Neural cell (in vitro differentiated cells): ENCODE measurements at regions not wholly inside any gene's neighbourhood (a gene's known extent, or its start where the extent isn't known, plus 50 kb on each side); places are given as distances from the start of the nearest gene placed in this dataset.

ENCODE experiments used
- H2AFZ ChIP-seq: fragments of 200-600, 300-800 bp; sonication (generic), shearing (Covaris generic); 2 replicates; pipeline ENCODE4 v1.6.0; 2014; ENCODE audit warnings: low read depth, mild to moderate bottlenecking, antibody characterized with exemption, low read length, moderate library complexity
- H3F3A ChIP-seq: fragments of 200-600 bp; shearing (Covaris generic); 2 replicates; pipeline ENCODE4 v1.6.1; 2016; ENCODE audit warnings: mild to moderate bottlenecking, moderate library complexity, mixed read lengths, antibody characterized with exemption, low read length; ENCODE audit not compliant: insufficient read depth, poor library complexity, severe bottlenecking
- H3K27ac ChIP-seq: fragments of 200-600, 300-800 bp; sonication (generic), shearing (Covaris generic); 2 replicates; pipeline ENCODE4 v1.5.1; 2014; ENCODE audit warnings: mild to moderate bottlenecking, low read length, moderate library complexity
- H3K27me3 ChIP-seq: fragments of 300-800, 200-600 bp; sonication (generic), shearing (Covaris generic); 2 replicates; pipeline ENCODE4 v1.6.0; 2014; ENCODE audit warnings: mild to moderate bottlenecking, low read depth, low read length, moderate library complexity; ENCODE audit not compliant: insufficient read depth
- H3K36me3 ChIP-seq: fragments of 300-800, 200-600 bp; sonication (generic), shearing (Covaris generic); 2 replicates; pipeline ENCODE4 v1.5.1; 2014; ENCODE audit warnings: mild to moderate bottlenecking, antibody characterized with exemption, low read length, moderate library complexity; ENCODE audit not compliant: insufficient read depth
- H3K4me2 ChIP-seq: fragments of 300-800, 200-600 bp; sonication (generic), shearing (Covaris generic); 2 replicates; pipeline ENCODE4 v1.6.0; 2014; ENCODE audit warnings: mild to moderate bottlenecking, low read length
- H3K4me3 ChIP-seq: fragments of 300-800, 200-600 bp; sonication (generic), shearing (Covaris generic); 2 replicates; pipeline ENCODE4 v1.5.1; 2014; ENCODE audit warnings: mild to moderate bottlenecking, low read length, moderate library complexity
- H3K79me2 ChIP-seq: fragments of 200-600 bp; shearing (Covaris generic); replicated peaks from 2 replicates; pipeline ENCODE4 v1.6.0; 2014; ENCODE audit warnings: mild to moderate bottlenecking, low read length, moderate library complexity; ENCODE audit not compliant: insufficient read depth
- H3K9ac ChIP-seq: fragments of 300-800, 200-600 bp; sonication (generic), shearing (Covaris generic); 2 replicates; pipeline ENCODE4 v1.6.1; 2016; ENCODE audit warnings: mild to moderate bottlenecking, low read length, mixed read lengths
- H3K9me2 ChIP-seq: fragments of 200-600 bp; shearing (Covaris generic); 2 replicates; pipeline ENCODE4 v1.6.1; 2016; ENCODE audit warnings: mild to moderate bottlenecking, low read length, mixed read lengths; ENCODE audit not compliant: insufficient read depth
- H3K9me3 ChIP-seq: fragments of 200-600, 300-800 bp; sonication (generic), shearing (Covaris generic); 2 replicates; pipeline ENCODE4 v1.6.1; 2016; ENCODE audit warnings: mild to moderate bottlenecking, mixed run types, low read length, moderate library complexity, mixed read lengths
- H4K20me1 ChIP-seq: fragments of 200-600 bp; shearing (Covaris generic); 2 replicates; pipeline ENCODE4 v1.6.1; 2016; ENCODE audit warnings: mild to moderate bottlenecking, mixed run types; ENCODE audit not compliant: insufficient read depth
- EP300 ChIP-seq: fragments of 450-650 bp; conservative IDR thresholded peaks from 2 replicates; pipeline ENCODE4 v1.6.1; 2014; ENCODE audit warnings: antibody characterized with exemption, mild to moderate bottlenecking, moderate library complexity; ENCODE audit not compliant: poor library complexity, severe bottlenecking
- EZH2 ChIP-seq: fragments of 200-600, 300-800 bp; shearing (Covaris generic), sonication (generic); IDR thresholded peaks from 2 replicates; pipeline ENCODE4 v1.6.1; 2014; ENCODE audit warnings: antibody characterized with exemption, low read length, borderline replicate concordance, mild to moderate bottlenecking; ENCODE audit not compliant: insufficient read depth, poor library complexity, severe bottlenecking
- MXI1 ChIP-seq: fragments of 450-650 bp; conservative IDR thresholded peaks from 2 replicates; pipeline ENCODE4 v1.6.1; 2014; ENCODE audit warnings: antibody characterized with exemption, mild to moderate bottlenecking; ENCODE audit not compliant: poor library complexity, severe bottlenecking
- POLR2AphosphoS5 ChIP-seq: IDR thresholded peaks from 2 replicates; pipeline ENCODE4 v1.6.1; 2012
- RAD21 ChIP-seq: fragments of 450-650 bp; conservative IDR thresholded peaks from 2 replicates; pipeline ENCODE4 v1.6.1; 2014; ENCODE audit warnings: antibody characterized with exemption, mild to moderate bottlenecking, moderate library complexity
- SMC3 ChIP-seq: fragments of 450-650 bp; conservative IDR thresholded peaks from 2 replicates; pipeline ENCODE4 v1.6.1; 2014; ENCODE audit warnings: antibody characterized with exemption, mild to moderate bottlenecking, moderate library complexity; ENCODE audit not compliant: poor library complexity
- TAF1 ChIP-seq: IDR thresholded peaks from 2 replicates; pipeline ENCODE4 v1.6.1; 2012; ENCODE audit warnings: low read depth
- TF ChIP-seq, protein P1 (sequence below): IDR thresholded peaks from 2 replicates; pipeline ENCODE4 v1.6.1; 2012; ENCODE audit warnings: borderline replicate concordance
- TF ChIP-seq, protein P2 (sequence below): fragments of 450-650 bp; IDR thresholded peaks from 2 replicates; pipeline ENCODE4 v1.5.1; 2014; ENCODE audit warnings: antibody characterized with exemption, mild to moderate bottlenecking, moderate library complexity; ENCODE audit not compliant: poor library complexity, severe bottlenecking

DNA sequence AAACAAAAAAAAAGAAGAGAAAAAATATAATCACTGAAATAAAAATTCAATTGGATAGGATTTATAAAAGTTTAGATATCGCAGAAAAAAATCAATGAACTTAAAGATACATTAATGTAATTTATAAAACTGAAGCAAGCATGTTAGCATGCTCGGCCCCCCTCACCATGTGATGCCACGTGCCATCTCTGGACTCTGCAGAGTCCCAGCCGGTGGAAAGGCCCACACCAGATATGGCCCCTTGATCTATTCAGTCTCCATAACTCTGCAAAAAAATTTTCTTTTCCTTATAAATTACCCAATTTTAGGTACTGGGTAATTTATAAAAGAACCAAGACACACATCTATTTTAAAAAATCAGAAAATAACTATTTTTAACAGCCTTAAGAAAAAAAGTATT is 476.0 kb upstream of the ANO3 start:
- Histone ChIP-seq H3K9ac (no peak overlapping the region), H3K36me3 (no peaks in the 10 kb centered on the region), H3K79me2 (no peaks in the 10 kb centered on the region), H3F3A (no peaks in the 10 kb centered on the region), H4K20me1 (no peaks in the 10 kb centered on the region), H3K4me3 (no peak overlapping the region), H3K27me3 (no peaks in the 10 kb centered on the region), H3K9me2 (no peaks in the 10 kb centered on the region), H2AFZ (no peak overlapping the region), H3K4me2 (no peak overlapping the region), H3K27ac (no peak overlapping the region), H3K9me3 (no peaks in the 10 kb centered on the region)
- no peak for TF ChIP-seq SMC3
- TF ChIP-seq, protein P1, sequence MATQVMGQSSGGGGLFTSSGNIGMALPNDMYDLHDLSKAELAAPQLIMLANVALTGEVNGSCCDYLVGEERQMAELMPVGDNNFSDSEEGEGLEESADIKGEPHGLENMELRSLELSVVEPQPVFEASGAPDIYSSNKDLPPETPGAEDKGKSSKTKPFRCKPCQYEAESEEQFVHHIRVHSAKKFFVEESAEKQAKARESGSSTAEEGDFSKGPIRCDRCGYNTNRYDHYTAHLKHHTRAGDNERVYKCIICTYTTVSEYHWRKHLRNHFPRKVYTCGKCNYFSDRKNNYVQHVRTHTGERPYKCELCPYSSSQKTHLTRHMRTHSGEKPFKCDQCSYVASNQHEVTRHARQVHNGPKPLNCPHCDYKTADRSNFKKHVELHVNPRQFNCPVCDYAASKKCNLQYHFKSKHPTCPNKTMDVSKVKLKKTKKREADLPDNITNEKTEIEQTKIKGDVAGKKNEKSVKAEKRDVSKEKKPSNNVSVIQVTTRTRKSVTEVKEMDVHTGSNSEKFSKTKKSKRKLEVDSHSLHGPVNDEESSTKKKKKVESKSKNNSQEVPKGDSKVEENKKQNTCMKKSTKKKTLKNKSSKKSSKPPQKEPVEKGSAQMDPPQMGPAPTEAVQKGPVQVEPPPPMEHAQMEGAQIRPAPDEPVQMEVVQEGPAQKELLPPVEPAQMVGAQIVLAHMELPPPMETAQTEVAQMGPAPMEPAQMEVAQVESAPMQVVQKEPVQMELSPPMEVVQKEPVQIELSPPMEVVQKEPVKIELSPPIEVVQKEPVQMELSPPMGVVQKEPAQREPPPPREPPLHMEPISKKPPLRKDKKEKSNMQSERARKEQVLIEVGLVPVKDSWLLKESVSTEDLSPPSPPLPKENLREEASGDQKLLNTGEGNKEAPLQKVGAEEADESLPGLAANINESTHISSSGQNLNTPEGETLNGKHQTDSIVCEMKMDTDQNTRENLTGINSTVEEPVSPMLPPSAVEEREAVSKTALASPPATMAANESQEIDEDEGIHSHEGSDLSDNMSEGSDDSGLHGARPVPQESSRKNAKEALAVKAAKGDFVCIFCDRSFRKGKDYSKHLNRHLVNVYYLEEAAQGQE = no peak
- TF ChIP-seq RAD21 = no peak
- no peak for TF ChIP-seq EZH2
- no peak for TF ChIP-seq POLR2AphosphoS5
- no peak for TF ChIP-seq MXI1
- no peak for TF ChIP-seq TAF1
- TF ChIP-seq, protein P2, sequence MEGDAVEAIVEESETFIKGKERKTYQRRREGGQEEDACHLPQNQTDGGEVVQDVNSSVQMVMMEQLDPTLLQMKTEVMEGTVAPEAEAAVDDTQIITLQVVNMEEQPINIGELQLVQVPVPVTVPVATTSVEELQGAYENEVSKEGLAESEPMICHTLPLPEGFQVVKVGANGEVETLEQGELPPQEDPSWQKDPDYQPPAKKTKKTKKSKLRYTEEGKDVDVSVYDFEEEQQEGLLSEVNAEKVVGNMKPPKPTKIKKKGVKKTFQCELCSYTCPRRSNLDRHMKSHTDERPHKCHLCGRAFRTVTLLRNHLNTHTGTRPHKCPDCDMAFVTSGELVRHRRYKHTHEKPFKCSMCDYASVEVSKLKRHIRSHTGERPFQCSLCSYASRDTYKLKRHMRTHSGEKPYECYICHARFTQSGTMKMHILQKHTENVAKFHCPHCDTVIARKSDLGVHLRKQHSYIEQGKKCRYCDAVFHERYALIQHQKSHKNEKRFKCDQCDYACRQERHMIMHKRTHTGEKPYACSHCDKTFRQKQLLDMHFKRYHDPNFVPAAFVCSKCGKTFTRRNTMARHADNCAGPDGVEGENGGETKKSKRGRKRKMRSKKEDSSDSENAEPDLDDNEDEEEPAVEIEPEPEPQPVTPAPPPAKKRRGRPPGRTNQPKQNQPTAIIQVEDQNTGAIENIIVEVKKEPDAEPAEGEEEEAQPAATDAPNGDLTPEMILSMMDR = no peak
- TF ChIP-seq EP300 = no peak

DNA sequence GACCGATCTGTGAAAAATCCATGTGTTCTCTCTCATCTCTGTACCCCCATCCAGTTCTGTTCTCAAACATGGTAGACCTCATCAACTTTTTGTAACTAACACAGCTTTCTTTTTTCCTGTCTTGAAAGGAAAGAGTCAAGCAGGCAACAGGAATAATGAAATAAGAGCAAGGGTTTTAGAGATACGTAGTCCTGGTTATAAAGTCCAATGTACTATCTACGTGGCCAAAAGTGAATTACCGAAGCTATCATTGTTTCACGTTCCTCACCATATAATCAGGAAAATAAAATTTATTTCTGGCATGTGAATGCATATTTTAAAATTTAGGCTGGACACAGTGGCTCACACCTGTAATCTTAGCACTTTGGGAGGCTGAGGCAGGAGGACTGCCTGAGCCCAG is 472.2 kb upstream of the ANO3 start:
- Histone ChIP-seq H3K9me3 (no peaks in the 10 kb centered on the region), H3K36me3 (no peaks in the 10 kb centered on the region), H2AFZ (no peak overlapping the region), H3K9me2 (no peaks in the 10 kb centered on the region), H3K27me3 (no peaks in the 10 kb centered on the region), H3K4me2 (no peak overlapping the region), H3K4me3 (no peak overlapping the region), H3K27ac (no peak overlapping the region), H3K79me2 (no peaks in the 10 kb centered on the region), H3F3A (no peaks in the 10 kb centered on the region), H4K20me1 (no peaks in the 10 kb centered on the region), H3K9ac (no peak overlapping the region)
- TF ChIP-seq MXI1 (no peak), SMC3 (no peak), TAF1 (no peak), RAD21 (no peak), EZH2 (no peak), EP300 (no peak)
- TF ChIP-seq, protein P2 = no peak
- TF ChIP-seq, protein P1 = no peak
